Lower leg skin (tissue), 3 donors: ENCODE measurements at regions not wholly inside any gene's neighbourhood (a gene's known extent, or its start where the extent isn't known, plus 50 kb on each side); places are given as distances from the start of the nearest gene placed in this dataset.

Source experiments
- POLR2A ChIP-seq, 2 donors: fragments of 450-650 bp; IDR thresholded peaks; one replicate each; pipeline ENCODE4 v1.6.1; 2016 to 2017; ENCODE audit warnings: antibody characterized with exemption in 2 of 2, mild to moderate bottlenecking in 1 of 2, moderate library complexity in 1 of 2
- TF ChIP-seq, protein P1 (sequence below), 3 donors: fragments of 450-650 bp; IDR thresholded peaks; one replicate each; pipeline ENCODE4 v1.5.1; 2016; ENCODE audit warnings: antibody characterized with exemption in 3 of 3, mild to moderate bottlenecking in 3 of 3, moderate library complexity in 2 of 3

DNA sequence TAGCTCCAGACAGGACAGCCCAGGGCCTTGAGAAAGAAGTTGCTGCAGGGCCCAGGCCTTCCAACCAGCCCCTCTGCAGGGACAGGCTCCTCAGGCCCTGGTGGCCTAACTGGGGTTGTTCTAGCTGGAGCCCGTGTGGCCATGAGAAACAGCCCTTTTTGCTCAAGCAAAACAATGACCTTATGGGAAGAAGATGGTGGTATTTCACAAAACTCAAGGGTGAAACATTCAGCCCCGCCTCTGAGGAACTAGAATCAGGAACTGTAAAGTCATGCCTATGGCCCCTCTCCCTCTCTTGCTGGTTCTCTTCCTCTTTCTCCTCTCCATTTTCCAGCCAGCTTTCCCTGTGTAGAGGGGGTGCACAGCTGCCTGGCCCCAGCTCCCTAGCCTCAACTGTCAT lies 273.3 kb downstream of the RPLP1 start:
- TF ChIP-seq, protein P1, sequence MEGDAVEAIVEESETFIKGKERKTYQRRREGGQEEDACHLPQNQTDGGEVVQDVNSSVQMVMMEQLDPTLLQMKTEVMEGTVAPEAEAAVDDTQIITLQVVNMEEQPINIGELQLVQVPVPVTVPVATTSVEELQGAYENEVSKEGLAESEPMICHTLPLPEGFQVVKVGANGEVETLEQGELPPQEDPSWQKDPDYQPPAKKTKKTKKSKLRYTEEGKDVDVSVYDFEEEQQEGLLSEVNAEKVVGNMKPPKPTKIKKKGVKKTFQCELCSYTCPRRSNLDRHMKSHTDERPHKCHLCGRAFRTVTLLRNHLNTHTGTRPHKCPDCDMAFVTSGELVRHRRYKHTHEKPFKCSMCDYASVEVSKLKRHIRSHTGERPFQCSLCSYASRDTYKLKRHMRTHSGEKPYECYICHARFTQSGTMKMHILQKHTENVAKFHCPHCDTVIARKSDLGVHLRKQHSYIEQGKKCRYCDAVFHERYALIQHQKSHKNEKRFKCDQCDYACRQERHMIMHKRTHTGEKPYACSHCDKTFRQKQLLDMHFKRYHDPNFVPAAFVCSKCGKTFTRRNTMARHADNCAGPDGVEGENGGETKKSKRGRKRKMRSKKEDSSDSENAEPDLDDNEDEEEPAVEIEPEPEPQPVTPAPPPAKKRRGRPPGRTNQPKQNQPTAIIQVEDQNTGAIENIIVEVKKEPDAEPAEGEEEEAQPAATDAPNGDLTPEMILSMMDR (IDR thresholded peaks at IDR 0.05) = no peak
- TF ChIP-seq POLR2A (IDR thresholded peaks at IDR 0.05) = no peak
